ENCODE measurements at regions not wholly inside any gene's neighbourhood (a gene's known extent, or its start where the extent isn't known, plus 50 kb on each side); places are given as distances from the start of the nearest gene placed in this dataset.

DNA sequence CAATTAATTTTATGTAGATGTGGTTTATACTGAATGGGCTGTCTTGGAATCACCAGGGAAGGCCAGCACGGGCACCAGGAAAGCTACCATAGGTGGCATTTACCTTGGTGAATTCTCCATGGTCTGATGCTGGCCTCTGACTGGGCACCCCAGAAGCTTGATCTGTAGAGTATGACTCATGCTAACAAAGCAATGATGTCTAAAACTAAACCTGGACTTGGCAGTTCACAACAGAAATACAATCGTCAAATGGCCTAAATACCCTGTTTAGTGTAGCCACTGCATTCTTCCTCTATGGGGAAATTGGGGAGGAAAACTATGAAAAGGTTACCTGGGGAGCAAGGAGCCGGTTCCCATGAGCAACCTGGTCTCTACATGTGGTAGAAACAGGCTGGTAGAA is 98.0 kb downstream of the ATPSCKMT start:
- TF ChIP-seq, protein P1, sequence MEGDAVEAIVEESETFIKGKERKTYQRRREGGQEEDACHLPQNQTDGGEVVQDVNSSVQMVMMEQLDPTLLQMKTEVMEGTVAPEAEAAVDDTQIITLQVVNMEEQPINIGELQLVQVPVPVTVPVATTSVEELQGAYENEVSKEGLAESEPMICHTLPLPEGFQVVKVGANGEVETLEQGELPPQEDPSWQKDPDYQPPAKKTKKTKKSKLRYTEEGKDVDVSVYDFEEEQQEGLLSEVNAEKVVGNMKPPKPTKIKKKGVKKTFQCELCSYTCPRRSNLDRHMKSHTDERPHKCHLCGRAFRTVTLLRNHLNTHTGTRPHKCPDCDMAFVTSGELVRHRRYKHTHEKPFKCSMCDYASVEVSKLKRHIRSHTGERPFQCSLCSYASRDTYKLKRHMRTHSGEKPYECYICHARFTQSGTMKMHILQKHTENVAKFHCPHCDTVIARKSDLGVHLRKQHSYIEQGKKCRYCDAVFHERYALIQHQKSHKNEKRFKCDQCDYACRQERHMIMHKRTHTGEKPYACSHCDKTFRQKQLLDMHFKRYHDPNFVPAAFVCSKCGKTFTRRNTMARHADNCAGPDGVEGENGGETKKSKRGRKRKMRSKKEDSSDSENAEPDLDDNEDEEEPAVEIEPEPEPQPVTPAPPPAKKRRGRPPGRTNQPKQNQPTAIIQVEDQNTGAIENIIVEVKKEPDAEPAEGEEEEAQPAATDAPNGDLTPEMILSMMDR (conservative IDR thresholded peaks at IDR 0.05): no peak
- no peak for TF ChIP-seq ZFX (IDR thresholded peaks at IDR 0.05)
